HG03045 (cell line): ENCODE measurements at regions not wholly inside any gene's neighbourhood (a gene's known extent, or its start where the extent isn't known, plus 50 kb on each side); places are given as distances from the start of the nearest gene placed in this dataset.

Experiments
- ATAC-seq: cut with Tn5 transposase; IDR thresholded peaks from one replicate; pipeline ENCODE4 v1.9.1; 2021; ENCODE audit warnings: mild to moderate bottlenecking, moderate library complexity; ENCODE audit not compliant: unreplicated experiment

GRCh38 chr10:78715435-78715834 is 353.3 kb upstream of the ZMIZ1 start:
- no peak for ATAC-seq

- ATAC-seq, result no peak
Measured at GRCh38 chr10:78716043-78716660, 352.6 kb upstream of the ZMIZ1 start.

- no peak for ATAC-seq
Measured at GRCh38 chr10:78717200-78717599, 351.6 kb upstream of the ZMIZ1 start.

- ATAC-seq, result no peak
Measured at GRCh38 chr10:78718032-78718572, 350.7 kb upstream of the ZMIZ1 start.

- no peak for ATAC-seq
Measured at GRCh38 chr10:78719276-78719675, 349.5 kb upstream of the ZMIZ1 start.

GRCh38 chr10:78720091-78720490 is 348.7 kb upstream of the ZMIZ1 start:
- no peak for ATAC-seq

GRCh38 chr10:78721231-78721630 is 347.5 kb upstream of the ZMIZ1 start:
- no peak for ATAC-seq

- ATAC-seq, result no peak
Measured at GRCh38 chr10:78724846-78725245, 343.9 kb upstream of the ZMIZ1 start.

- ATAC-seq, result no peak
Measured at GRCh38 chr10:78726171-78726570, 342.6 kb upstream of the ZMIZ1 start.

- ATAC-seq, result no peak
Measured at GRCh38 chr10:78727251-78727650, 341.5 kb upstream of the ZMIZ1 start.

GRCh38 chr10:78727728-78728127 is 341.0 kb upstream of the ZMIZ1 start:
- no peak for ATAC-seq

GRCh38 chr10:78728176-78728575 is 340.6 kb upstream of the ZMIZ1 start:
- no peak for ATAC-seq

GRCh38 chr10:78729366-78729765 is 339.4 kb upstream of the ZMIZ1 start:
- no peak for ATAC-seq

- ATAC-seq, result no peak
Measured at GRCh38 chr10:78729800-78730199, 339.0 kb upstream of the ZMIZ1 start.

GRCh38 chr10:78730754-78731153 is 338.0 kb upstream of the ZMIZ1 start:
- ATAC-seq, result no peak

GRCh38 chr10:78731675-78732074 is 337.1 kb upstream of the ZMIZ1 start:
- no peak for ATAC-seq

GRCh38 chr10:78732381-78732780 is 336.4 kb upstream of the ZMIZ1 start:
- ATAC-seq, result no peak

- ATAC-seq, result no peak
Measured at GRCh38 chr10:78736926-78737630, 331.7 kb upstream of the ZMIZ1 start.

GRCh38 chr10:78737883-78738856 is 330.6 kb upstream of the ZMIZ1 start:
- no peak for ATAC-seq

- no peak for ATAC-seq
Measured at GRCh38 chr10:78738861-78739260, 329.9 kb upstream of the ZMIZ1 start.

GRCh38 chr10:78739444-78740053 is 329.2 kb upstream of the ZMIZ1 start:
- ATAC-seq, result no peak
